DOHH2 (cell line): ENCODE measurements at regions not wholly inside any gene's neighbourhood (a gene's known extent, or its start where the extent isn't known, plus 50 kb on each side); places are given as distances from the start of the nearest gene placed in this dataset.

ENCODE experiments used
- EZH2phosphoT487 ChIP-seq: fragments of 200-600 bp; sonication (generic); IDR thresholded peaks from 2 replicates; pipeline ENCODE4 v1.6.1; 2017; ENCODE audit warnings: borderline replicate concordance, mild to moderate bottlenecking, antibody characterized with exemption, low read length, moderate library complexity, mixed read lengths
- TF ChIP-seq, protein P1 (sequence below): fragments of 200-600 bp; sonication (generic); IDR thresholded peaks from one replicate; pipeline ENCODE4 v1.5.1; 2014; ENCODE audit warnings: antibody characterized with exemption, mild to moderate bottlenecking, low read depth, low read length; ENCODE audit not compliant: poor library complexity, severe bottlenecking

DNA sequence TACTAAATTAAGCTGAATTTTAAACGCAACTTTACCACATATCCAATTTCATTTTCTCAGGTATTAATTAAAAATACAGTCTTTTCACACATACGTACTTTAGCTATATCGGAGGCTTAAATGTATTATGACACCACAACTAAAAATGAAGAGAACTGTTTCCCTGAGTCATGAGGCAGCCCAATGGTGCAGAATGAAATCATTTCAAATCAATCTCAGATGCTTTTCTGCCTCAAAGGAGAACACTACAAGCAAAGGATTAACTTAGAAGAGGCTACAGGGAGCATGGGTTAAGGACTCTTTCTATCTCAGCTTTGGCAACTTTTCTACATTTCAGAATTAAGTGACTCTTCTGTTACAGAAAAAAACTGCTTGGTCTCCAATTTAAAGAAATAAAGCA, 516.3 kb upstream of the HTR2A start:
- TF ChIP-seq, protein P1, sequence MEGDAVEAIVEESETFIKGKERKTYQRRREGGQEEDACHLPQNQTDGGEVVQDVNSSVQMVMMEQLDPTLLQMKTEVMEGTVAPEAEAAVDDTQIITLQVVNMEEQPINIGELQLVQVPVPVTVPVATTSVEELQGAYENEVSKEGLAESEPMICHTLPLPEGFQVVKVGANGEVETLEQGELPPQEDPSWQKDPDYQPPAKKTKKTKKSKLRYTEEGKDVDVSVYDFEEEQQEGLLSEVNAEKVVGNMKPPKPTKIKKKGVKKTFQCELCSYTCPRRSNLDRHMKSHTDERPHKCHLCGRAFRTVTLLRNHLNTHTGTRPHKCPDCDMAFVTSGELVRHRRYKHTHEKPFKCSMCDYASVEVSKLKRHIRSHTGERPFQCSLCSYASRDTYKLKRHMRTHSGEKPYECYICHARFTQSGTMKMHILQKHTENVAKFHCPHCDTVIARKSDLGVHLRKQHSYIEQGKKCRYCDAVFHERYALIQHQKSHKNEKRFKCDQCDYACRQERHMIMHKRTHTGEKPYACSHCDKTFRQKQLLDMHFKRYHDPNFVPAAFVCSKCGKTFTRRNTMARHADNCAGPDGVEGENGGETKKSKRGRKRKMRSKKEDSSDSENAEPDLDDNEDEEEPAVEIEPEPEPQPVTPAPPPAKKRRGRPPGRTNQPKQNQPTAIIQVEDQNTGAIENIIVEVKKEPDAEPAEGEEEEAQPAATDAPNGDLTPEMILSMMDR, result no peak
- no peak for TF ChIP-seq EZH2phosphoT487
